Right forelimb (tissue), 1 donor: ENCODE measurements at regions not wholly inside any gene's neighbourhood (a gene's known extent, or its start where the extent isn't known, plus 50 kb on each side); places are given as distances from the start of the nearest gene placed in this dataset.
"Not testable (repeated sequence)": the region's sequence is repeated elsewhere in the genome, so short reads cannot be mapped to it uniquely, and the experiment has no call there.

Experiments
- DNase-seq: peaks from one replicate; pipeline ENCODE4 v3.0.0-alpha.2; 2018

GRCh38 chrX:90112365-90112764 is 190.7 kb downstream of the TGIF2LX start:
- not testable (repeated sequence) for DNase-seq

GRCh38 chrX:90134947-90135346 is 213.2 kb downstream of the TGIF2LX start:
- not testable (repeated sequence) for DNase-seq

DNA sequence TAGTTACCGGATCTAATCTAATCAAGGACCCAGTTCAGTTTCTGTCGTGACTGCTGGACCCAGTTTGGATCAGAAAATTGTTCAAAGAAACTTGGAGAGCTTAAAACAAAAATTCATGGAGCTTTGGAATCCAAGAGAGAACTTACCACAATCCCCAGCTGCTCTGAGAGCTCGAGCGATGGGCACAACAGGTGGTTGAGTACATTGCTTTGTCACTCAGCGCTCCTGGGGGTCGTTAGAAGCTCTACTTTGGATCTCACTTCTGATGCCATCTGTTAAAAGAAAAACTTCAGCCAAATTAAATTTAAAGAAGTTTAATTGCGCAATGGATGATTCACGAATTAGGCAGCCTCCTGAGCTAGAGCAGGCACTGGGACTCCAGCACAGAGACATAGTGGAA is 257.3 kb downstream of the TGIF2LX start:
- DNase-seq: peak; percentile 10

DNA sequence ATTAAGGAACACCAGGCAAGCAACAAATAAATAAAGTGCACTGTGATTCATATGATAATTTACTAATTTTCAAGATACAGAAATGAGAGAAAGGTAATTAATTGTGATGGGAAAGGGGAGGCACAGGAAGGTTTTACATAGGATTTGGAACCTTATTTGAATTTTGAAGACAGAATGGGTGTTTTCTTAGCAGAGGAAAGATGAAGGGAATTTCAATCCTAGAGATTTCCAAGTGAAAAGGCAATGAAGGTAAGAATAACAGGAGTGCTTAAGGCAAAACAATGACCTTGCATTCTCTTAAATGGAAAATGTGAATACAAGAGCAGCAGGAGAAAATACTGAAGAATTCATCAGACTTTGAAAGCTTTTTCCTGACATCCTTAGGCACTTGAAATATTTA is 267.3 kb downstream of the TGIF2LX start:
- DNase-seq: not testable (repeated sequence)

DNA sequence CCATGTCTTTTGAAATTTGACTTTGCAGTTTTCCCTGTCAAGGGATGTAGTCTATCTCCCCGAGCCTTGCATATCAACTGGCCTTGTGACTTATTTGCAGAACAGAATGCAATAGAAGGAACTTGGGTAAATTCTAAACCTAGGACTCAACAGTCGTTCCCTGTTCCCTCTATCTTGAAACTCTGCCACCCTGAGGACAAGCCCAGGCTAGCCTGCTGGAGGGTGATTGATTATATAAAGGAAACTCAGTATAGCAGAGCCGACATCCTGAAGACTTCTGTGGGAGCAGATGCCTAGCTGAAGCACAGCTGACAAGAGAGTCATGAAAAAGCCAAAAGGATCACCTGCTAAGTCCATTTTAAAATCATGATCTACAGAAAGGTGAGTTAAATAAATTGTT is 285.1 kb downstream of the TGIF2LX start:
- not testable (repeated sequence) for DNase-seq

GRCh38 chrX:90222620-90223019 is 300.9 kb downstream of the TGIF2LX start:
- not testable (repeated sequence) for DNase-seq

- DNase-seq: not testable (repeated sequence)
Observed at GRCh38 chrX:90271645-90272044, 349.9 kb downstream of the TGIF2LX start.
